ENCODE measurements at regions not wholly inside any gene's neighbourhood (a gene's known extent, or its start where the extent isn't known, plus 50 kb on each side); places are given as distances from the start of the nearest gene placed in this dataset.

DNA sequence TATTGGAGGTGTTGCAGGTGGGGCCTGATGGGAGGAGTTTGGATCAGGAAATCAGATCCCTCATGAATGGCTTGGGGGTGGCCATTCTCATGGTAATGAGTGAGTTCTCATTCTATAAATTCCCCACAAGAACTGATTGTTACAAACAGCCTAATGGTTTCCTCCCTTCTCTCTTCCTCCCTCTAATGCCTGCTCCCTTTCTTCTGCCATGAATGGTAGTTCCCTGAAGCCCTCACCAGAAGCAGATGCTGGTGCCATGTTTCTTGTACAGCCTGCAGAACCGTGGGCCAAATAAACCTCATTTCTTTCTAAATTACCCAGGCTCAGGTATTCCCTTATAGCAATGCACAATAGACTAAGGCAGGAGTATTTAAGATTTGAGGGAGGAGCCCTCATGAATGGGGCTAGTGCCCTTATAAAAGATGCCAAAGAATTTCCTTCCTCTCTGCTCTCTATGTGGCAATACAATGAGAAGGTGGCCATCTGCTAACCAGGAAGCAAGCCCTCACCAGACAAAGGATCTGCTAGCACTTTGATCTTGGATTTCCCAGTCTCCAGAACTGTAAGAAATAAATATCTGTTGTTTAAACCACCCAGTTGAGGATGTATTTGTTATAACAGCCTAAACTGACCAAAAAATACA, 251.8 kb downstream of the ZEB2 start:
- H3K27ac Mint-ChIP-seq, result no peak overlapping the region
- peak overlapping the region in 1 of 4 donors; percentile 71 for H3K4me3 Mint-ChIP-seq
- H3K4me1 Mint-ChIP-seq, result peaks cover 18 to 36% (median 23%) of the 10 kb centered on the region in 3 donors
- no peaks in the 10 kb centered on the region for H3K9me3 Mint-ChIP-seq
- H3K27me3 Mint-ChIP-seq, result no peaks in the 10 kb centered on the region
- H3K36me3 Mint-ChIP-seq, result no peaks in the 10 kb centered on the region

DNA sequence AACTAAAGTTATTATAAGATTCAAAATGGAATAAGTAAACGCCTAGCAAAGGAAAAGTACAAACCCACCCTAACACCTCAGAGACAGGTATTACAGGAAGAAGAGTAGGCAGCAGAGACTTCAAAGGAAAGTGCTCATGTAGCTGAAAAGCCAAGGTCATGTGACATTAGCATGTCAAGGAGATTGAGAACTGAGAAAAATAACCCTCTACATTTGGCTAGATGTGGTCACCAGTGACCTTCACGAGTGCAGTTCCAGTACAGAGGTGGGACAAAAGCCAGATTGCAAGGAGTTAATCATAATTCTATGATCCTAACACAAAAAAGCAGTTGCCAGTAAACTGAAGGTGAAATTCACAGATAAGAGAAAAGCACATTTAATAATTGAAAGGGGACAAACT, 252.7 kb downstream of the ZEB2 start:
- H3K9me3 Mint-ChIP-seq, result no peaks in the 10 kb centered on the region
- peak overlapping the region in 1 of 3 donors; percentile 24 for H3K27ac Mint-ChIP-seq
- H3K36me3 Mint-ChIP-seq, result no peaks in the 10 kb centered on the region
- no peaks in the 10 kb centered on the region for H3K27me3 Mint-ChIP-seq
- no peak overlapping the region for H3K4me3 Mint-ChIP-seq
- peaks cover 16 to 36% (median 23%) of the 10 kb centered on the region in 3 donors for H3K4me1 Mint-ChIP-seq

DNA sequence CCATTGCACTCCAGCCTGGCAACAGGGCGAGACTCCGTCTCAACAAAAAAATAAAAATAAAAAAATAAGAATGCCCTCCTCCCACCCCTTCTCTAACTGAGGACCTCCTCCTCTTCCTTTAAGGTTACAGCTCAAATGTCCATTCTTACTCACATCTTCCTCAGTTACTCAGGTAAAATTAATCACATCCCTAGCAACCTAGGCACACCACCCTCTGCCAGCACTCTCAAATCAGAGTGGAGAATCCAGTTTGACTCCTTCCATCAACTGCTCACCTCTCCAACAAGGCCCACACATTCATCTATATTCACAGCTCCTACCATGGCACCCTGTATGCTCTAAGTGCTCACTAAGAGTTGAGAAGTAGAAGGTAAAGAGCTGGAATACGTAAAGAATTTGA, 254.3 kb downstream of the ZEB2 start:
- Mint-ChIP-seq H3K4me3 (no peak overlapping the region), H3K9me3 (no peaks in the 10 kb centered on the region), H3K36me3 (no peaks in the 10 kb centered on the region), H3K4me1 (peaks cover 15 to 36% (median 19%) of the 10 kb centered on the region in 3 donors), H3K27ac (no peak overlapping the region), H3K27me3 (no peaks in the 10 kb centered on the region)

DNA sequence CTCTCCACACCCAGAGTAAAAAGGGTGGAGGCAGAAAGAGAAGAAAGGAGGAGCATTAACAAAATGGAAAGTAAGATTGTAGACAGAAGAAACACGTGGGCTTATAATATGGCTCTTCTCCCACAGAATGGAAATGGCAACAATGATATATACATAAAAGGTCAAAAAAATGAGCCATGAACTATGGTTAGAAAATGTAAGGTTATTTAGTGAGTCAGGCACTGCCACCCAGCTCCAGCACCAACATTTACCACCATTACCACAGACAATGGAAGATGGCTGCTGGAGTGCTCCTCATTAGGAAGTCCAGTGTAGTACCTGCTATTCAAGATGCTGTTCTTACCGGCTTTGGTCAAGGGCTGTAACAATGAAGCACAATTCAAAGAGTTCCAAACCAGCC, 258.0 kb downstream of the ZEB2 start:
- peaks cover 10% of the 10 kb centered on the region for H3K36me3 Mint-ChIP-seq
- peaks cover 2 to 14% (median 6%) of the 10 kb centered on the region in 3 donors for H3K9me3 Mint-ChIP-seq
- no peak overlapping the region for H3K4me3 Mint-ChIP-seq
- H3K27me3 Mint-ChIP-seq, result no peaks in the 10 kb centered on the region
- peaks cover 8 to 31% (median 12%) of the 10 kb centered on the region in 3 donors for H3K4me1 Mint-ChIP-seq
- H3K27ac Mint-ChIP-seq, result no peak overlapping the region

DNA sequence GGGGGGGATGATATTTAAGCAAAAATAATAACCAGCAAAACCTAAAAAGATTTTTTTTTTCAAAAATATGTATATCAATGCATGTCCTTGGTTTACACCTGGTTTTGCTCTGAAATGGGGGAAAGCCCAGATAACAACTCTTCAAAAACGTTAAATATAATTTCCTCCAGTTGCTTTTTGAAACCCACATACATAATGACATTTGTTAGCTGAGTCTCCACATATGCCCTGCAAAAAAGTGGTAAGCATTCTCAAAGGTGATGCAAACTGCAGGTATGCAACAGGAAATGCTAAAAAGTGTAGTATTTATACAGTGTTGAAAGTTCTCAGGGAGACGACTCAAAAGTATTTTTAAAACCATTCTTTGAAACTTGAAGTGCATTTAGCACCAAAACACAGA, 258.6 kb downstream of the ZEB2 start:
- Mint-ChIP-seq H3K27me3 (no peaks in the 10 kb centered on the region), H3K4me3 (no peak overlapping the region), H3K4me1 (peaks cover 5 to 25% (median 8%) of the 10 kb centered on the region in 3 donors), H3K9me3 (peaks cover 2 to 14% (median 6%) of the 10 kb centered on the region in 3 donors), H3K36me3 (peaks cover 10% of the 10 kb centered on the region), H3K27ac (no peak overlapping the region)

DNA sequence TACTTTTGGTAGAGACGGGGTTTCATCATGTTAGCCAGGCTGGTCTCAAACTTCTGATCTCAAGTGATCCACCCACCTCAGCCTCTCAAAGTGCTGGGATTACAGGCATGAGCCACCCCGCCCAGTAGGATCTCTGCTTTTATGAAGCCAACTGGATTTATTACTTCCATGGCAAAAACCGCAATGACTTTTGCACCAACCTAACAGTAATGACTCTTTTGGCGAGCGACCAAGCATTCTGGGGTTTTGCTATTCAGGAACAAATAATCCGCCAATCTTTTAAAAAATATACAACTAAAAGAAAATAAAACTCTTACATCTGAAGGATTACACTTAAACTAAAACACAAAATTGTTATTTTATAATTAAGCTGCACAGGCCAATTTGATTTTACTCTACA, 260.6 kb downstream of the ZEB2 start:
- Mint-ChIP-seq H3K9me3 (peaks cover 6 to 25% (median 11%) of the 10 kb centered on the region in 3 donors), H3K4me3 (no peak overlapping the region), H3K36me3 (peaks cover 15% of the 10 kb centered on the region), H3K4me1 (peaks cover 3 to 19% (median 7%) of the 10 kb centered on the region in 3 donors), H3K27me3 (no peaks in the 10 kb centered on the region), H3K27ac (no peak overlapping the region)

DNA sequence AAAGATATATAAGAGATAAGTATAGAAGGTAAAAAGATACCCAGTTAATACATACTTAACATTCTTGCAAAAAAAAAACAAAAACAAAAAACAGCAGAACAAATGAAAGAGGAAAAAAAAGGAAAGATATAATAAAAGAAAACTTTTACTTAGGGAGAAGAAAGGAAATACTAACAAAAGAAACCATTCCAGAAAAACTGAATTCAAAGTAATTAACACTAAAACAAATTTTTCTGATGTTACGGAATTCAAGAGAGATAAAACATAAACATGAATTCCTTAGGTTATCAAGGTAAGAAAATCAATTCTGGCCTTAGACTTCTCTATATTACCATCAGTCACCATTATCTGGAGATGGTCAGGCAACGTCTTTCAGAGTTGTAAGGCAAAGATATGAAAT, 261.8 kb downstream of the ZEB2 start:
- H3K27ac Mint-ChIP-seq, result no peak overlapping the region
- H3K36me3 Mint-ChIP-seq, result peaks cover 19% of the 10 kb centered on the region
- no peaks in the 10 kb centered on the region for H3K27me3 Mint-ChIP-seq
- H3K4me1 Mint-ChIP-seq, result peaks cover 3 to 18% (median 7%) of the 10 kb centered on the region in 3 donors
- peaks cover 6 to 29% (median 16%) of the 10 kb centered on the region in 3 donors for H3K9me3 Mint-ChIP-seq
- H3K4me3 Mint-ChIP-seq, result no peak overlapping the region

DNA sequence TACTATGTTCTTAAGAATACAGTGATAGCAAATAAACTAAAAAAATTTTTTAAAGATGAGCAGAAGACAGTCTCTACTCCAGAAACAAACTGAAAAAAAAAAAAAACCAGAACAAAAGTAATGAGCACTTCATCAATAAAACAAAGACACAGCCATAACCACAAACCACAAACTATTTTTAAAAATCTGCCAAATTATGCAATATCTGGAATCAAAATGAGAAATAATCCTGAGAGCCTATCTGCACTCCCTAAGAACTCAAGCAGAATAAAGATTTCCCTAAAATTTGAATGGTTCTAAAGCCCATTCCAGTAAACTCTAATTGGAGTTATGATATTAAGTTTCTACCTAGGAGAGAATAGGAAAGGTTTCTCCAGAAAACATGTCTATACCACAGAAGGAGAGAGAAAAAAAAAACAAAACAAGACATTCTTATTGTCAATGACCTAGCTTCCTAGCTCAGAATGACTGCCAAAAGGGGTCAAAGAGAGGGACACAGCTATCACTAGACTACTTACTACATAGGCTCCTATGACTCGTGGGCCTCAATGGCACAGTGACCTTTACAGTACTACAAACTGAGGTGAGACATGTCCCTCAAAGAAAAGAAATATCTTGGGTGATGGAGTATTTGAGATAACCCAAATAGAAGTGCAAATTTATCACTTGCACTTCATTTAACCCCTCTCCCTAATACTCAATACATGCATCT, 262.8 kb downstream of the ZEB2 start:
- Mint-ChIP-seq H3K4me1 (peaks cover 3 to 20% (median 7%) of the 10 kb centered on the region in 3 donors), H3K27me3 (no peaks in the 10 kb centered on the region), H3K9me3 (peaks cover 6 to 37% (median 22%) of the 10 kb centered on the region in 3 donors), H3K36me3 (peaks cover 26% of the 10 kb centered on the region), H3K4me3 (peak overlapping the region in 1 of 4 donors; percentile 14), H3K27ac (no peak overlapping the region)

DNA sequence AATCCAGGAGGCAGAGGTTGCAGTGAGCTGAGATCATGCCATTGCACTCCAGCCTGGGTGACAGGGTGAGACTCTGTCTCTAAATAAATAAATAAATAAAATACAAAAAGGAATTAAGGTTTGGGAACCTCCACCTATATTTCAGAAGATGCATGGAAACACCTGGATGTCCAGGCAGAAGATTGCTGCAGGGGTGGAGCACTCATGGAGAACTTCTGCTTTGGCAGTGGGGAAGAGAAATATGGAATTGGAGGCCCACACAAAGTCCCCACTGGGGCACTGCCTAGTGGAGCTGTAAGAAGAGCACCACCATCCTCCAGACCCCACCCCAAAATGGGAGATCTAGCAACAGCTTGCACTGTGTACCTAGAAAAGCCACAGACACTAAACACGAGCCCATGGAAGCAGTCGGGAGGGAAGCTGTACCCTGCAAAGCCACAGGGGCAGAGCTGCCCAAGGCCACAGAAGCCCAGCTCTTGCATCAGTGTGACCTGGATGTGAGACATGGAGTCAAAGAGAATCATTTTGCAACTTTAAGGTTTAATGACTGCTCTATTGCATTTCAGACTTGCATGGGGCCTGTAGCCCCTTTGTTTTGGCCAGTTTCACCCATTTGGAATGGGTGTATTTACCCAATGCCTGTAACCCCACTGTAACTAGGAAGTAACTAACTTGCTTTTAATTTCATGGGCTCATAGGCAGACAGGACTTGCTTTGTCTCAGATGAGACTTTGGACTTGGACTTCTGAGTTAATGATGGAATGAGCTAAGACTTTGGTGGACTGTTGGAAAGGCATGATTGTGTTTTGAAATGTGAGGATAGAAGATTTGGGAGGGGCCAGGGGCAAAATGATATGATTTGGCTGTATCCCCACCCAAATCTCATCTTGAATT, 265.3 kb downstream of the ZEB2 start:
- peak overlapping the region in 1 of 4 donors; percentile 17 for H3K4me3 Mint-ChIP-seq
- H3K27ac Mint-ChIP-seq, result no peak overlapping the region
- H3K27me3 Mint-ChIP-seq, result no peaks in the 10 kb centered on the region
- peaks cover 6 to 37% (median 22%) of the 10 kb centered on the region in 3 donors for H3K9me3 Mint-ChIP-seq
- peaks cover 31% of the 10 kb centered on the region for H3K36me3 Mint-ChIP-seq
- peaks cover under 1 to 15% (median 5%) of the 10 kb centered on the region in 3 donors for H3K4me1 Mint-ChIP-seq

DNA sequence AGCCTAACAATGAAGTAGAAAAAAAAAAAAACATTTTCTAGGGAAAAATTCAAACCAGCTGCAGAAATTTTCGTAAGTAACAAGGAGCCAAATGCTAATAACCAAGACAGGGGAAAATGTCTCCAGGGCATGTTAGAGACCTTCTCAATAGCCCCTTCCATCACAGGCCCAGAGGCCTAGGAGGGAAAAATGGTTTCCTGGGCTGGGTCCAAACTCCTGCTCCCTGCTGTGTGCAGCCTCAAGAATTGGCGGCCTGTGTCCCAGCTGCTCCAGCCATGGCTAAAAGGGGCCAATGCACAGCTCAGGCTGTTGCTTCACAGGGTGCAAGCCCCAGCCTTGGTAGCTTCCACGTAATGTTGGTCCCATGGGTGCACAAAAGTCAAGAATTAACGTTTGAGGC, 266.2 kb downstream of the ZEB2 start:
- Mint-ChIP-seq H3K9me3 (peaks cover 6 to 37% (median 22%) of the 10 kb centered on the region in 3 donors), H3K4me3 (peak overlapping the region in 1 of 4 donors; percentile 87), H3K4me1 (peaks cover 7 to 24% (median 12%) of the 10 kb centered on the region in 3 donors), H3K27me3 (no peaks in the 10 kb centered on the region), H3K36me3 (peaks cover 27% of the 10 kb centered on the region), H3K27ac (no peak overlapping the region)

DNA sequence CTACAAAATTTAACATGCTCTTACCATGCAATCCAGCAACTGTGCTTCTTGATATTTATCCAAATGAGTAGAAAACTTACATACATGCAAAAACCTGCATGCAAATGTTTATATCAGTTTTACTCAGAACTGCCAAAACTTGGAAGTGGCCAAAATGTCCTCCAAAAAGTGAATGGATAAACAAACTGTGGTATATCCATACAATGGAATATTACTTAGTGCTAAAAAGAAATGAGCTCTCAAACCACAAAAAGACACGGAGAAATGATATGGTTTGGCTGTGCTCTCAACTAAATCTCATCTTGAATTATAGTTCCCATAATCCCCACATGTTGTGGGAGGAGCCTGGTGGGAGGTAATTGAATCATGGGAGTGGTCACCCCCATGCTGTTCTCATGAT, 267.2 kb downstream of the ZEB2 start:
- Mint-ChIP-seq H3K4me3 (no peak overlapping the region), H3K27me3 (no peaks in the 10 kb centered on the region), H3K27ac (no peak overlapping the region), H3K36me3 (peaks cover 23% of the 10 kb centered on the region), H3K9me3 (peaks cover 2 to 26% (median 20%) of the 10 kb centered on the region in 3 donors), H3K4me1 (peaks cover 10 to 28% (median 14%) of the 10 kb centered on the region in 3 donors)

DNA sequence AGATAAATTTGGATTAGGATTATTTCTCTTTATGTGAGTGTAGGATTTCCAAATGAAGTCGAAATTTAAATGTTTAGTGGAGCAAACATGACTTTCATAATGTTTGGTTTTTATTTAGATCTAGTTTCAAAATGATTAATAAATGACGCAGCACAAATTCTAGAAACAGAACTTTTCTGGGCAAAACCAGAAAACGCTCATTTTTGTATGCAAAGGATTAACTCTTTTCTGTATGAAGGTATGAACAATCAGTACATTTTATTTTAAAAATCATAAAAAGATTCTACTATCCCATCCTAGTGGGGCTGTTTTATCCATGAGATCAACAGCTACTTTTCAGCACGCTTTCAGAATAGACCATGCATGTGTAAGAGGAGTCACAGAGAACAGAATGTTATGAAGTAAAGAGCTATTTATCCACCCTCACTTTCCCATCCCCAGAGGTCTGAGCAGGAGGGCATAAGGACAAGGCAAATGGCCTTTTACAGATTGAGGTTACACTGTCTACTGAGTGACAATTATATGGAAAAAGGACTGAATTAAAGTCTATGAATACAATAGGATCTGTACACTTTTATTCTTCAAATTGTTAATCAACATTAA, 270.8 kb downstream of the ZEB2 start:
- Mint-ChIP-seq H3K27me3 (no peaks in the 10 kb centered on the region), H3K4me1 (peaks cover 19 to 34% (median 20%) of the 10 kb centered on the region in 3 donors), H3K27ac (no peak overlapping the region), H3K36me3 (peaks cover 16% of the 10 kb centered on the region), H3K9me3 (peaks cover 0 to 12% (median 11%) of the 10 kb centered on the region in 3 donors), H3K4me3 (peak overlapping the region in 2 of 4 donors; percentile 25 to 75)

DNA sequence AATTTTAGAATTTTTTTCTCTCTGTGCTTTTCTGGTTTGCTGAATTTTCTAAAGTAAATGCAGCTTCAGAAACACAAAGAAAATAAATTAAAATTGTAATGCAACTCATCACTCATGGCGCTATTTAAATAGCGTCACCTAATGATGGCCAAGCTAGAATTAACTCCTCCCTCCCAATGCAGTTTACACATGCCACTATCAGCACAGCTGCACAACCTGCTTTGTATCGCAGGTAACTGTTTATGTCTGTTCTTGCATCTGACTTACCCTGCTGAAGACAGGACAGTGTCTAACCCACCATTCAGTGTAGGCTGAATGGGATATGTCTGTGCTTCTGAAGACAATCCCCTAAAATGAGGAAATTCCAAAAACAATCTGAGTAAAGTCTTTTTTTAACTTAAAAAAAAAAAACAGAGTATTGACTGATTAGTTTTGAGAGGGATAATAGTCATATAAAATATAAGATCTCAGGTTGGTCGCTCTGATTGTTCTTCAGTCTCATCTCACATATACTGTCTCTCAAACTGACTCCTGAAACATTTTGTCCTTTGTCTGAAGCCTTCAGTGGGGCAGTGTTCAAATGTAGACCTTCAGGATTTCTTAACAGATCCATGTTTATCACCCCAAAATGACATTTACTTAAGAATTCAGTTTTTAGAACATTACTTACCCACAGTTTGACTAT, 271.4 kb downstream of the ZEB2 start:
- Mint-ChIP-seq H3K27me3 (no peaks in the 10 kb centered on the region), H3K9me3 (peaks cover 0 to 12% (median 10%) of the 10 kb centered on the region in 3 donors), H3K4me1 (peaks cover 20 to 40% (median 24%) of the 10 kb centered on the region in 3 donors), H3K4me3 (peak overlapping the region in 3 of 4 donors; percentile 25 to 75 (median 35)), H3K27ac (no peak overlapping the region), H3K36me3 (peaks cover 15% of the 10 kb centered on the region)

DNA sequence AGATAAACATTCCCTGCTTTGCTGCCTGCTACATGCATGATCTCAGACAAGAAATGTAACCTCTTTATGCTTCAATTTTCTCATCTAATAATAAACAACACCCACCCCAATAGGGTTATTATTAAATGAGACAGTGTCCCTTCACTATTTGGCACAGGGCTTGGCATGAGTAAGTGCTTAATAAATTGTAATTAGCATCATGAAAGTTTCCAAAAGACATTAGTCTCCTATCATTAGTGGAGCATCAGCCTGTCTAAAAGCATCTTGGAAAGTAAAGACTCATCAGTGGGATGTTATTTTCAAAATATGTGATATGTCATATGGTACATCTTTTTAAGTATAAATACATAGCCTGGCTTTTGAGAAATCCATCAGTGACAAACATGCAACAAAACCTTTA, 275.0 kb downstream of the ZEB2 start:
- no peaks in the 10 kb centered on the region for H3K27me3 Mint-ChIP-seq
- H3K27ac Mint-ChIP-seq, result no peak overlapping the region
- H3K4me1 Mint-ChIP-seq, result peaks cover 40 to 64% (median 51%) of the 10 kb centered on the region in 3 donors
- H3K4me3 Mint-ChIP-seq, result no peak overlapping the region
- H3K36me3 Mint-ChIP-seq, result no peaks in the 10 kb centered on the region
- H3K9me3 Mint-ChIP-seq, result no peaks in the 10 kb centered on the region
